Subcutaneous abdominal adipose tissue (tissue), 5 donors: ENCODE measurements at regions not wholly inside any gene's neighbourhood (a gene's known extent, or its start where the extent isn't known, plus 50 kb on each side); places are given as distances from the start of the nearest gene placed in this dataset.

ENCODE experiments used
- H3K27ac ChIP-seq: one replicate; pipeline ENCODE4 v1.7.0; 2013; ENCODE audit warnings: low read depth, mild to moderate bottlenecking, inconsistent platforms, low read length, moderate library complexity
- H3K27me3 ChIP-seq, 5 donors: one replicate each; pipeline ENCODE4 v1.7.0; 2013; ENCODE audit warnings: low read length in 5 of 5, inconsistent platforms in 1 of 5; ENCODE audit not compliant: control insufficient read depth in 5 of 5, insufficient read depth in 4 of 5
- H3K36me3 ChIP-seq, 5 donors: one replicate each; pipeline ENCODE4 v1.7.0; 2013; ENCODE audit warnings: low read length in 5 of 5; ENCODE audit not compliant: control insufficient read depth in 5 of 5, insufficient read depth in 5 of 5
- H3K4me1 ChIP-seq, 5 donors: one replicate each; pipeline ENCODE4 v1.7.0; 2013; ENCODE audit warnings: low read length in 5 of 5, mild to moderate bottlenecking in 3 of 5, moderate library complexity in 1 of 5; ENCODE audit not compliant: control insufficient read depth in 5 of 5, insufficient read depth in 5 of 5
- H3K4me3 ChIP-seq, 5 donors: one replicate each; pipeline ENCODE4 v1.7.0; 2013; ENCODE audit warnings: low read length in 5 of 5, low read depth in 1 of 5
- H3K9ac ChIP-seq, 5 donors: one replicate each; pipeline ENCODE4 v1.7.0; 2013; ENCODE audit warnings: low read length in 5 of 5, mild to moderate bottlenecking in 4 of 5, moderate library complexity in 3 of 5
- H3K9me3 ChIP-seq, 5 donors: one replicate each; pipeline ENCODE4 v1.7.0; 2013; ENCODE audit warnings: low read length in 5 of 5; ENCODE audit not compliant: control insufficient read depth in 5 of 5
- donor health status: healthy.
- donor health status: healthy.
- donor health status: healthy.
- donor health status: healthy.
- donor health status: healthy.

DNA sequence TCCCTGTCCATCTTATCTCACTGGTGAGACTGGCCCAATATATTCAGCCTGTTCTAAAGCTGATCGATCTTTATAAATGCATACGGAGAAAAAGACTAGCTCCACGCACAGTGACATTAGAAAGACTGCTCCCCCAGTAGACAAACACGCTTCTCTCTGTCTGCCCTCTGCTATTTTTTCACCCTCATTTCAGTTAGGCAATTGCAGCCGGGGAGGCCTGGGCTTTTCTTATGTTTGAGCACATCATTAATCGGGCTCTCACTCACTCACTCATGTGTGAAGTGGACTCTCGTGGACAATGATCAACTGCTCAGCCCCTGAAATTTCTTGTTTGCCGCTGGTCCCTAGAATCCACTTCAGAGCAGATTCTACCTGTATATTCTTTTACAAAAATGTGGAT lies 824.7 kb upstream of the TENM3 start:
- Histone ChIP-seq H3K4me3 (no peak overlapping the region), H3K9ac (no peak overlapping the region), H3K9me3 (peaks cover 0 to 3% (median 0%) of the 10 kb centered on the region in 5 donors), H3K4me1 (peaks cover 0 to 3% (median 0%) of the 10 kb centered on the region in 5 donors), H3K27ac (no peak overlapping the region), H3K27me3 (no peaks in the 10 kb centered on the region), H3K36me3 (no peaks in the 10 kb centered on the region)

DNA sequence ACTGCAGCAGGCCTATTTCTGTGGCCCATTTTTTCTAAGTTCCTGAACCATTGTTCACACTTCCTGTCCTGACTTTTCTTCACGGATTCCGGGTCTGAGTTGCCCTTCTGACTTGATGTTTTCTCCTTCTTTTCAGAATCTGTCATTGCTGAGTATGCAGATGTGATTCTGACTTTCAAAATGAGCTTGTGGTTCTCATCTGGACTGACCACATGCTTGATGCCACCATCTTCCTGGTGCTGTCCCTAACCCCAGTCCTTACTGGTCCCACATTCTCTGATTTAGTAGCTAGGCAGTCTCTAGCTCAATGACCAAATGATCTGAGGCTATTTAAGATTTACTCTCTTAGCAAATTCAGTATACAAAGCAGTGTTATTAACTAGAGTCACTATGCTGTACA lies 822.3 kb upstream of the TENM3 start:
- Histone ChIP-seq H3K36me3 (no peaks in the 10 kb centered on the region), H3K9ac (no peak overlapping the region), H3K27ac (no peak overlapping the region), H3K9me3 (peaks cover 0 to 3% (median 0%) of the 10 kb centered on the region in 5 donors), H3K27me3 (no peaks in the 10 kb centered on the region), H3K4me1 (peaks cover 0 to 3% (median 0%) of the 10 kb centered on the region in 5 donors), H3K4me3 (no peak overlapping the region)

DNA sequence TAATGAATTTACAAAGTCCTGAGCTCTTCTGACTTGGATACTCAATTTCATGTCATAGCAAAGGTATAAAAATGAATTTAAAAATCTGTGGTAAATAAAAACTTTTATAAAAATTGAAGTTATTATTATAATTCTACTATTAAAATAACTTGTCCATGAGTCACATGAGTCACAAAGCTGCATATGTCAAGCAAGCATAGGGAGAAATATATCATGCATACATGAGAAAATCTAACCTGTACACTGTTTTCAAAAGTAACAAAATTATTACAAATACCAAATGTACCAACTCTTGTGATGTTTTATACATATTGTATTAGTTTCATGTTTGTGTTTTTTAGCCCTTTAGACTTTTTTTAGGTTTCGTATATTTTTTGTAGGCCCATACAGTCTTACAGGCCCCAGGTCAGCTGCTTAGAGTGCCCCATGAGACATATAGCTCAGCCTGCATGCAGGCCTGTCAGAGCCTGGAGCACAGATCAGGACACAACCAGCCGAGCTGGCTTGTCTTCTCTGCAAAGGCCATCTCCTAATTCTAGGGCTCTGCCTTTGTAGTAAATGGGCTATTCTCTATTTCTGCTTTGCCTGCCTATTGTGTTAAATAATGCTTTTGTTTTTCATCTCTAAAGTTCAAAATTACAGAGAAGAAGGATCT lies 818.7 kb upstream of the TENM3 start:
- H3K9me3 ChIP-seq = peaks cover 0 to 3% (median 0%) of the 10 kb centered on the region in 5 donors
- H3K9ac ChIP-seq = no peak overlapping the region
- no peaks in the 10 kb centered on the region for H3K27me3 ChIP-seq
- H3K36me3 ChIP-seq = no peaks in the 10 kb centered on the region
- H3K4me1 ChIP-seq = no peaks in the 10 kb centered on the region
- no peak overlapping the region for H3K4me3 ChIP-seq
- H3K27ac ChIP-seq = no peak overlapping the region

DNA sequence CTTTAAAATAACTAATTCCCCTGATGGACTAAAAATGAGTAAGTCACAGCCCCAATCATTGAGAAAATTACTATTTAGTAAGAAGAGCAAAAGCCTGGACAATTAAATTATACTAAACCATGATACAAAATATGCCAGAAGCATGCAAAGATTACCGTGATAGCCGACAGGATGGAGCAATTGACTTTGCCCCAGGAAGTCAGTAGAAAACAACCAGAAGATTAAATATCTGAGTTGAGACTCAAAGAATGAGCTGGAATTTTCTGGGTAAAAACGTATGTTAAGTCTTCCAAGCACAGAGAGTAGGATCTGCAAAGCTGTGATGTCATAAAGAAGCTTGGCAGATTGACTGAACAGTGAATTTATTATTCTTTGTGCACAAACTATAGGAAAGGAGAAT lies 816.1 kb upstream of the TENM3 start:
- Histone ChIP-seq H3K9ac (no peak overlapping the region), H3K27ac (no peak overlapping the region), H3K36me3 (no peaks in the 10 kb centered on the region), H3K4me3 (no peak overlapping the region), H3K27me3 (no peaks in the 10 kb centered on the region), H3K9me3 (peaks cover 0 to 3% (median 0%) of the 10 kb centered on the region in 5 donors), H3K4me1 (no peaks in the 10 kb centered on the region)

DNA sequence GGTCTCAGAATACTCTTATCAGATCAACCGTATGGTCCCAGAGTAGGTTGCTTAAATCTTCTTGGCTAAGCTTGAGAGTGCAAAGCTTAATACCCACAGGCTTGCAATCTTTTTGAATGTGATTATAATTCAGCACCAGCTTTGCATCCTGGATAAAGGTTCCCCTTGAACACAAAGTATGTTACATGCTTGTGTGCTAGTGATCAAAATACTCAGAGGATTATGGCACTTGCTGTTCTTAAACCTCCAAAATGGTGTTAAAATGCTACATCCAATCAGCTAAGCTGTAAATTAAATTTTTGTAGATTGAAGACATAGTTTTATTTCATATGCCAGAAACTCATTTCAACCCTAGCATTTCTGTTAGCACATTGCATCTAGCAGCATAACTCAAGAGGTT lies 812.2 kb upstream of the TENM3 start:
- Histone ChIP-seq H3K36me3 (no peaks in the 10 kb centered on the region), H3K4me3 (no peak overlapping the region), H3K9ac (no peak overlapping the region), H3K9me3 (no peaks in the 10 kb centered on the region), H3K27ac (no peak overlapping the region), H3K4me1 (no peaks in the 10 kb centered on the region), H3K27me3 (no peaks in the 10 kb centered on the region)

DNA sequence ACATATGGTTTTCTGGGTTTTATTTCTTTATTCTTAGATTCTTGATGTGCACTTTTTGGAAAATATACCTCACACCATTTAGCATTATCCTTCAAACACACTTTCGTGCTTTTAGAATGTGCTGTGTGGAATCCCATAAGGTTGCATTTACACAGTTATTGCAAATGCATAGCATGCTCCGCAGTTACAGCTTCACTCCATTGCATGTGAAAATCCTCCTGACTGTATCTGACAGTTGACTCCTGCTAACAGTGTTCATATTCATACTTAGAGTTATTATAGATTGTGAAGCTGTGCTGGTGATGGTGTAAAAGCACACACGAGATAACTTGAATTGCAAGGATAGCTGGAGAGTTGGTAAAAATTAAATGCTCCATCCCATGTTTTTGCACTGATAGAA lies 811.5 kb upstream of the TENM3 start:
- no peak overlapping the region for H3K9ac ChIP-seq
- H3K36me3 ChIP-seq = no peaks in the 10 kb centered on the region
- H3K4me3 ChIP-seq = no peak overlapping the region
- no peaks in the 10 kb centered on the region for H3K4me1 ChIP-seq
- H3K27me3 ChIP-seq = no peaks in the 10 kb centered on the region
- no peaks in the 10 kb centered on the region for H3K9me3 ChIP-seq
- H3K27ac ChIP-seq = no peak overlapping the region

DNA sequence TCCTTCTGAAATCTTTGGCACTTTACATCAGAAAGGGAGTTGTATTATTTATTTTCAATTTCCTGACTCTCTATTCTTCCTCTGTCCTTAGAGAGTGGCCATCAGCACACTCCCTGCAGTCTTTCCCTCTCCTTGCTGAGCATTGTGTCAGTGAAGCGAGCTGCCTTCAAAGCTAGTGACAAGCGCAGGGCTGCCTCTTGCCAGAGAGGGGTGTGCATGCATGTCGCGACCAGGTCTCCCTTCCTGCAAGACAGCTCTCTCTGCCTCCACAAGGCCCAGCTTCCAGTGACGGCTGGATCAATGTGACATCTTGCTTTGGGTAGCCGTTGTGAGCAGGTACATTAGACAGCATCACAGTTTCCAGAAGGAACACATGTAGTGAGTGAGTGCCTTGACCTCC lies 810.9 kb upstream of the TENM3 start:
- Histone ChIP-seq H3K36me3 (no peaks in the 10 kb centered on the region), H3K9ac (no peak overlapping the region), H3K4me3 (no peak overlapping the region), H3K4me1 (no peaks in the 10 kb centered on the region), H3K27ac (no peak overlapping the region), H3K9me3 (no peaks in the 10 kb centered on the region), H3K27me3 (no peaks in the 10 kb centered on the region)

DNA sequence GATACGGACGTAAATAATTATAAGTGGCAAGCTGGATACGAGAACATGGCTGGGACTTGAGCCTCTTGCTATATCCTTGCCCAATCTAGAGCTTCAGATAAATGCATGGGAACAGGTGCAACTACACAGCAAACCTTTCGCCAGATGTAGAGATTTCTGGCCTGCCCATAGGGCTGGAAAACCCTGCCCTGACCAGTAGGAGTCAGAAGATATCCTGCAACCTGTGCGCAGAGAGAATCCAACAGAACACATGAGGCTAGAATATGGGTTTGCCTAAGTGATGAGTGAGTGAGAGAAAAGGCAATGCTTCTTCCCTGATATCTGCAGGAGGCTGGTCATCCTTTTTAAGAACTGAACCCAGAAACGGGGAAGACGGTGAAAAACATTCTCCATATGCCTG lies 805.3 kb upstream of the TENM3 start:
- H3K27me3 ChIP-seq = no peaks in the 10 kb centered on the region
- H3K27ac ChIP-seq = no peak overlapping the region
- H3K9ac ChIP-seq = no peak overlapping the region
- H3K4me1 ChIP-seq = no peaks in the 10 kb centered on the region
- no peaks in the 10 kb centered on the region for H3K36me3 ChIP-seq
- H3K9me3 ChIP-seq = peaks cover 0 to 5% (median 0%) of the 10 kb centered on the region in 5 donors
- H3K4me3 ChIP-seq = no peak overlapping the region

DNA sequence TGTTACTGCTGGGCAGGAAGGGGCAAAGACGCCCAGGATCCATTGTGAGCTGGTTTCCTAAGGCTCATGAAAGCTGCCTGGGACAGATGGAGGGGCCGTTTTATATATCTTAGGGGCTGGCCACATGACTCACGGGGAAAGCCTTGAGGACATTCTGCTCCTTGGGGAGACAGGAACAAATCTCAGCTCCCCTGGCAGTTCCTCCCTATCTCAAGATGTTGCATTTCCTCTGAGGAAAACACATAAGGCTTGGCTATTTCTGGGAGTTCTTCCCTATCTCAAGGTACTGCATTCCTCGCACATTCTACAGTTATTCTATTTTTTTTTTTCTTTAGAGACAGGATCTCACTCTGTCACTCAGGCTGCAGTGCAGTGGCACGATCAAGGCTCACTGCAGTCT lies 804.6 kb upstream of the TENM3 start:
- Histone ChIP-seq H3K27me3 (no peaks in the 10 kb centered on the region), H3K36me3 (no peaks in the 10 kb centered on the region), H3K9ac (no peak overlapping the region), H3K9me3 (peaks cover 0 to 5% (median 0%) of the 10 kb centered on the region in 5 donors), H3K27ac (no peak overlapping the region), H3K4me3 (no peak overlapping the region), H3K4me1 (no peaks in the 10 kb centered on the region)

DNA sequence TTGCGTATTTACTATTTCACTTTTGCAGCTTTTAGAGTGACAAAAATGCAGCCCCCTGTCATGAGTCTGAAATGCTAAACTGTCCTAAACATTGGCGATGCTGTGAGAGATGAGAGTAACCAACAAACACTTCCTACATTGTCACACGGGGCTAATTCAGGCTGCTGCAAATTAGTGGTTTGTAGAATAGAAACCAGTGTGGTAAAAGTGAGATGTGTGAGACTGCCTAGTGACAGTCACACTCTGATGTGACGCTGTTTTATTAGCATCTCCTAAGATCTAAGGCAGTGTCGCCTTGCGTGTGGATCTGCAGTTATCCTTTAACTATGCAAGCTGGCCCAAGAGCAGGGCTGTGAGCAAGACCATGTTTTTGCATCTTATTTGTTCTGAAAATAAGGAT lies 800.2 kb upstream of the TENM3 start:
- no peak overlapping the region for H3K4me3 ChIP-seq
- H3K36me3 ChIP-seq = no peaks in the 10 kb centered on the region
- H3K27me3 ChIP-seq = no peaks in the 10 kb centered on the region
- peaks cover 0 to 5% (median 0%) of the 10 kb centered on the region in 5 donors for H3K9me3 ChIP-seq
- no peaks in the 10 kb centered on the region for H3K4me1 ChIP-seq
- H3K9ac ChIP-seq = no peak overlapping the region
- no peak overlapping the region for H3K27ac ChIP-seq
